Gastrocnemius medialis (tissue), 4 donors: ENCODE measurements at regions not wholly inside any gene's neighbourhood (a gene's known extent, or its start where the extent isn't known, plus 50 kb on each side); places are given as distances from the start of the nearest gene placed in this dataset.

ENCODE experiments used
- CTCF ChIP-seq, 5 experiments: fragments of 450-650 bp in 3 of 5; fragments of 200-600 bp in 2 of 5; sonication (generic) in 2 of 5; IDR thresholded peaks in 4 of 5; conservative IDR thresholded peaks in 1 of 5; 1 replicate in 4 of 5; 2 replicates in 1 of 5; pipeline ENCODE4 v1.5.1; 2016 to 2019; ENCODE audit warnings: antibody characterized with exemption in 5 of 5, mild to moderate bottlenecking in 3 of 5, moderate library complexity in 3 of 5
- POLR2A ChIP-seq, 2 donors: fragments of 450-650 bp; IDR thresholded peaks; one replicate each; pipeline ENCODE4 v1.6.1; 2017; ENCODE audit warnings: antibody characterized with exemption in 2 of 2, mild to moderate bottlenecking in 2 of 2, moderate library complexity in 2 of 2

GRCh38 chr15:98397419-98397818 is 250.9 kb upstream of the IGF1R start:
- TF ChIP-seq CTCF (IDR thresholded peaks at IDR 0.05 in 4 of 5, conservative IDR thresholded peaks at IDR 0.05 in 1 of 5) (no peak), POLR2A (IDR thresholded peaks at IDR 0.05) (no peak)
